ELF-1 (cell line): ENCODE measurements at regions not wholly inside any gene's neighbourhood (a gene's known extent, or its start where the extent isn't known, plus 50 kb on each side); places are given as distances from the start of the nearest gene placed in this dataset.
A peak's percentile ranks its signal among the peaks of the same experiment; 100 is the strongest.

Source experiments
- DNase-seq: peaks from one replicate; pipeline ENCODE4 v3.0.0-alpha.2; 2016; ENCODE audit warnings: low read depth, low spot score

DNA sequence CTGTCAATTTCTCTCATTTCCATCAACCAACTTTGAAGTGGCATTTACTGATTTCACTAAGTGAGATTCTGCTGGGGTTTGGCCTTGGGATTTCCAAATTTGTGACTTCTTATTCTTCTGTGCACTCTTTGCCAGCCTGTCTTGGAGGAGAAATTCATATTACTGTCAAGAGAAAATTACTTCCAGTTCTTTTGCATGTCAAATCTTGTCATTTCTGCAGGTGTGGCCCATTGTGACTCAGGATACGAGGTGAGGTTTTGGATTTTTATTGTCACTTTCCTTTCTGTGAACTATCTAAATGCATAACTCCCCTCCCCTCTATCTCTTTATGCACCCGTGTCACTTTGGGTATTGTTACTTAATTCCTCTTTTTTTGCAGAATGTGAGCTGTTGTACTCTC, 102.6 kb upstream of the GUCY1A1 start:
- DNase-seq: no peak

DNA sequence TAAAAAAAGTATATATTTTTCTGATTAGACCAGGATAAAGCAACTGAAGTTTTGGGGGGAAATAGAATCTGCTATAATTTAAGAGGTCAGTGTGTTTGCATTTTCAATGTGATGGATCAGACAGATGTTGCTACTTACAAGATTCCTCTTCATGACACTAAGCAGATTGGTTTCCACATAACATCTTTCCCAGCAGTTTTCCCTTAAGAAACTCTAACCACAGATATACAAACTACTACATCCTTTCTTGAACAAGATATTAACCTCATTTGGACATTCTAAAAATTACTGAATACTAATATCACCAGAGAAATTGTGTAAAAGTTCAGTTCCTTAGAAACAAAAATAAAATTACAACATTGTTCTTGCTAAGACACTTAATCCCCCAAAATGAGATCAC, 106.7 kb upstream of the GUCY1A1 start:
- no peak for DNase-seq

DNA sequence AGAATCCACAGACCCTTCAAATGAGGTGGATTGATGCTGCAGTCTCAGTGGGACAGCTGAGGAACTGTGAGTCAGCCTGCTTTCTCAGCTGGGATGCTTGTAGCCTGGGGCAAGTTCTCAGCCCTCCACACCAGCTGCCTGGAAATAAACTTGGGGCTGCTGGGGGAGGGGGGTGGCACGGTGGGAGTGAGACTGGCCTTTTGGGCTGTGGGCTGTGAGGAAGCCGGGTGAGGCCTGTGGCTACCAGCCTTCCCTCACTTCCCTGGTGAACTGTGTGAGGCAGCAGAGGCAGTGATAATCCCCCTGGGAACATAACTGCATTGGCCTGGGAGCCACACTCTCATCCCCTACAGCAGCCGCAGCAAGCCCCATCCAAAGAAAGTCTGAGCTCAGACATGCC, 114.5 kb upstream of the GUCY1A1 start:
- peak; percentile 77 for DNase-seq

DNA sequence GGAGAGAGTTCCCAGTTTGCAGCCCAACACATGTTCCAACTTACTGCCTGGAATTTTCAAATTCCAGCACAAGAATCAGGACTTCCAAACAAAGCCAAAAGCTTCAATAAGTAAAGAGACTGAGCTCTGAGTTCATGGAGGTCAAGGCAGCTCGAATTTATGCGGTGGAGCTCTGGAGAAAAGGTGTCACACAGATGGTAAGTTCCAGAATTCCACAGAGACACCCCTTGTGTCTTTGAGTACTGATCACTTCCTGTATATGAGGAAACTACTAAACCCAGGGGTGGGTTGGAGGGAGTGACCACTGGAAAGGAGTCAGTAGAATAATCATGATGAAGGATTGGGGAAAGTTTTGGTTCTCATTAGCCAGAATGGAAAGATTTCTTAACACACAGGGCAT, 118.5 kb upstream of the GUCY1A1 start:
- no peak for DNase-seq

DNA sequence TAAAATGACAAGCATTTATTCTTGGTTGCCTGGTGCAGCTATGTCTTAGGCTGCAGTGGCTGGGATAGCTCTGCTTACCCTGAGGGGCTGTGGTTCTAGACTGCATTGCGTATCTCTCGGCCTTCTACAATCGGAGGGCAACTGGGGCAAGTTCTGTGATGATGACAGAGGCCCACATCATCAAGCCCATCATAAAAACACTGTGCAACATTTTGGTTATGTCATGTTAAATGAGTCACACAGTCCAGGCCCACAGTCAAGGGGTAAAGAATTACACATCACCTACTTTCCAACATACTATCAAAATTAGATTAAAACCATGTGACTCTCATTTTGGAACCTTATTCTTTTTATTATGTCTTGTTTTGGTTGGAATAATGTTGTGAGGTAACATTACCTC, 120.2 kb upstream of the GUCY1A1 start:
- DNase-seq: no peak

DNA sequence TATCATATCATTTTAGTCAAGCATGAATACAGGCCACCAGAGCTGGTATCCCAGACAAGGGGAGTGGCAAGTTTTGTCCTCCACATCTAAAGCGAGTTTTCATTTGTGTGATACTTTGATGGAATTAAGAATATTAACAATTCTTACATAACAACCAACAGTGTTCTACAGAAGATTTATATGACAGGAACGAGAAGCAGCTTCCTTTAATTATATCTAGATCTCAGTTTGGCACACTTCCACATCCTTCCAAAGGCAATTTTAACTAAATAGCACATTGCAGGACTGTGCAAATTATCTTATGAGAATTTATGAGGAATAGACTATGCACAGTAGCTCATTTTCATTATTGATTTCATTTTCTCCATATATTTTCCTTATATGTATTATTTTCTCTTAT, 121.2 kb upstream of the GUCY1A1 start:
- no peak for DNase-seq

DNA sequence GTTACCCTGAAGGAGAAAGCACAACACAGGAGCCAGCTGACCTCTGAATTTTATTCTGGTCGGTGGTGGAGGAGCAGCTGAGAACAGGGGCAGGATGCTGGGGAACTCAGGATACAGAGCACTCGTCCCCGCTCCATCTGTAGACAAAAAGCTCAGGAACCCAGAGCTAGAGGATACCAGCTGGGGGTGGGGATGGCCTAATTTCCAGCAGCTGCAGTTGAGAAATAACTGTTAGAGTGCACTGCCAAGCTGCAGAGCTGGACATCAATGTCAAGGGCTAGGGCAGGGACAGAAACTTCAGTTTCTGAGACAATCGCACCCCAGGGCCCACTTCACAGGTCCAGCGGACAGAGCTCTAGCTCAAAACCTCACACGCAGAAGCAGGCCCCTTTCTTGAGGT, 122.1 kb upstream of the GUCY1A1 start:
- no peak for DNase-seq

DNA sequence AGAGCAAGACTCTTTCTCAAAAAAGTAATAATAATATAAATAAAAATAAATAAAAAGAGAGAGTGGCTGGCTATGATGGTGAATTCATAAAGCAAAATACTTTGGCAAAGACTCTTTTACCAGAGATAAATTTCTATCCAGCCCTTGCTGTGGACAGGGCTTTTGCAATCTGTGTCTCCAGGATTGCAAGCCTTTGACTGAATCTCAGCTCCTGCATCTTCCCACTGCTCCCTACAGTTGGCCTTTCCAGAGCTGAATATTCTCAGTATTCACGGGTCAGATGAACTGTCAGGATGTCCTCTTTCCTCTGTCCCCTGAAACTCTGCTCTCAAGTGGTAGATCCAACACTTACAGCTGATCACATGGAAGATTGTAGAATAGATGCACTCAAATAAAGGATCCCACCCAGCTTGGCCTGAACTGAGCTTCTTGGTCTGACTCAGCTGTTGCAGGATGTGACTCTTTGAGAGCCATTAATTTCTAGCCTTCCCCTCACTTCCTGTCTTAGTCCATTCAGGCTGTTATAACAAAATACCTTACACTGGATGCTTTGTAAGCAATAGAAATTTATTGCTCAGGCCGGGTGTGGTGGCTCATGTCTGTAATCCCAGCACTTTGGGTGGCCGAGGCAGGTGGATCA, 123.4 kb upstream of the GUCY1A1 start:
- DNase-seq: no peak

DNA sequence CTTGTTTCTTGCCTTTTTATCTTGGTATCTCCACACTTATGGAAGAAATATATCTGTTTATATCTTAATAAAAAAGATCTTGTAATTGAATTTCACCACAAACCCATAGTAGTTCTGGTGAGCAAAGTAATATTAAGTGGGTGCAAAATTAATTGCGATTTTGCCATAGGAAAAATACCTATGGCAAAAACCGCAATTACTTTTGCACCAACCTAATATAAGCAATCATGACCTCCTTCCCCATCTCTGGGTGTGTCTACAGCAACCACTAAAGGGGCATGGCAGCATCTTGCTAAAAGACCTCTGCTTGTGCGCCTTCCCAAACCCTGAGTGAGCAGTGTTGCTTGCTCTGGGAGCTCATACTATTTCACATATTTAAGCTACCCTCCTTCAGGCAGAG, 124.2 kb upstream of the GUCY1A1 start:
- DNase-seq: no peak

DNA sequence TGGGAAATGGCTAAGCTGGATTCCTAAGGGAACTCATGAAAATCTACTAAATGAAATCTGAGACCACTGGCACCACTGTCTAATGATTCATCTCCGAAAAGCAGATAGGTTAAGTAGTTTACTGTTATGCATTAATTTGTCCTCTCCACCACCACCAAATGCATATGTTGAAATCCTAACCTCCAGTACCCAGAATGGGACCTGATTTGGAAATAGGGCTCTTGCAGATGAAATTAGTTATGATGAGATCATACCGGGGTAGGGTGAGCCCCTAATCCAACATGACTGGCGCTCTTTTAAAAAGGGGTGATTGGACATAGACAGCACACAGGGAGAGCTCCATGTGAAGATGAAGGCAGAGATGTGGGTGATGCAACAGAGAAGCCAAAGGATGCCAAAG, 124.9 kb upstream of the GUCY1A1 start:
- DNase-seq: no peak

DNA sequence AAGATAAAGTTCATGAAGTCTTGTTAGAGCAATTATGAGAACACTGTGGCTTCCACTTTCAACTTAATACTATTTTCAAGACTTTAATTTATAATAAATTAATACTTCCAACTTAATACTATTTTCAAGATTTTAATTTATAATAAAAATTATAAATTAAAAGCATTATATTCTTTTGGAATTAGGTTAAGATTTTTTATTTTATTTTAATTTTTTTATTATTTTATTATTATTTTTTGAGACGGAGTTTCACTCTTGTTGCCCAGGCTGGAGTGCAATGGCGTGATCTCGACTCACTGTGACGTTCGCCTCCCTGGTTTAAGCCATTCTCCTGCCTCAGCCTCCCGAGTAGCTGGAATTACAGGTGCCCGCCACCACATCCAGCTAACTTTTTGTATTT, 126.0 kb upstream of the GUCY1A1 start:
- no peak for DNase-seq

DNA sequence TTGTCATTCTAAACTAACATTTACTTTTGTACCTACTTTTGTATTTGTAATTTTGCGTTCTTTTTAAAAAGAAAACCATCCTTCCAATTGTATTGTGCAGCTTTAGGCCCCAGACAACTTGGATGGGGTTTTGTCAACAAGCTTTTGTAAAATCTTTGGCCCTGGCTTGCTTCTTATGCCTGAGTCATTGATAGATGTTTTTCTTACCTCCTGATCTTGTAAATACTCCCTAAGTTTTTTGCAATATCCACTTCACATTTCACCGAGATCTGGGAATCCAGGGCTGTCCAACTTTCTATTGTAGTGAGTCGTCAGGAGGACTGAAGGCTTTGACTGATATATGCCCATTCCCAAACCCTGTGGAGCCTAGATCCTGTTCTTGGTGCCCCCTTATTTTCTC, 126.9 kb upstream of the GUCY1A1 start:
- no peak for DNase-seq

DNA sequence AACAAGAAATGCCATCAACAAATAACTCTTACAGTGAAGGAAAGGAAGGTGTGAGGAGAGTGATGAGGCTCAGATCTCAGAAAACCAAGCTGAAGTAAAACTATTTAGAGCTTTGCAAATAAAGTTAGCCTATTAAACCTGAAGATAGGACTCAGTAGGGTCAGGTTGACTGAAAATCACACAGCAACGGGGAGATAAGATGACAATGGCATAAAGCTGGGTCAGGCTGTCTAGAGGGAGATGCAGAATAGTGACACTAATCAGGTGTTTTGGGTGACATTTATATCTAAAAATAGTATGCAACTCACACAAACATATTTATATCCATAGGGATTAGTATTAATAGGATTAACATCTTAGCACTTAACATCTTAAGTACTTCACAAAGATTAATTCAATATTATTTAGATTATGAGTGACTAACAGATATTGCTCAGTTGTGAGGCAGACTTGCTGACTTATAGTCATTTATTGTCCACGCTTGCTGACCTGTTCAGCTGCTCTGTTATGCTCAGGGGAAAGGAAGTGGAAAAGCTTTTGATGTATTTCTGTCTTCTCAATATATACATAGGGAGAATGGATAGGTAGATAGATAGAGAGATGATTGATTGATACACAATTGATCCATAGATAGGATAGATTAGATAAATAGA, 130.7 kb upstream of the GUCY1A1 start:
- DNase-seq: no peak

DNA sequence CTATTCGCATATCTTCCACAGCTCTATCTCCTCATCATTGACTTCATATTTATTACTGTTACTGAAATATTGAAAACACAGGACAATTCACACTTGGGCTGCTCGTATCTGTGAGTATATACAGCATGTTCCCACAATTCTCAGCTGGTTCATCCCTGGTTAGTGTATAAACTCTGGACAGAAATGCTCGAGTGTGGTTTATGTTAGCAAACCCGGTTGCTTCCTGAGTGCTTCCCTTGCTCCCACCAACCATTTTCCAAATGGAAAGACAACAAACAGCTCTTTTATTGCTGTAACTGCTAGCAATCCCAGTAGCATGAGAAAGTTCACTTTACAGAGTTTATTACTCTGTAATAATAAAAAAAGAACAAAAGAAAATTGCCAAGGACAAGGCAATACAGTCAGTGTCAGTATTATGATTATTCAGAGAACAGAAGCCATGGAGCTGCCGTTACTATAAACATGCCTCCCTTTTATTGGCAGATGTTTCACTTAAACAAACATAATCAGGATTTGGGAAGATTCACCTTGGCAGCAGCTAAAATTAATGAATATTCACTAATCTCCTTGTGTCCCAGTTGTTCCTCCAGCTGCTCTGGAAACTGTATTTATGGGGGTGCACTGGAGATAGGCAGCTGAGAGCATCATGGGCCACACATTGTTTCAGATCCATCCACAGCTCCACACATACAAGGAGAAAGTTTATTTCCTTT, 134.1 kb upstream of the GUCY1A1 start:
- DNase-seq: no peak

DNA sequence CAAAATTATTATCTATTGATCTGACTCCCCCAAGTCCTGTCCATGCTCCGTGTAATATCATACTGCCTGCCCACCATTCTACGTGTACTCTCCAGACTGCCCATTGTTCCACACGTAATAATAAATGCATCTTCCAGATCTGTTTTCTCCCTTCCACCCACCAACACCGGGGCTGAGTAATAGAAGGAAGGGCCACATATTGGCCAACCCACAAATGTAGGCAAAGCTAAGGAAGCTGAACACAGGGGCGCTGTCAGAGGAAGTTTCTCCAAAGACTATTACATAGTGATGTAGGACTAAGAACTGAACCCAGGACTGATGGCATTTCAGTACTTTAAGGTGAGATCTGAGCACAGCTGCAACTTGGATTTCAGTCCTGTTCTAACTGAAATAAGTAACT, 135.8 kb upstream of the GUCY1A1 start:
- DNase-seq: no peak

DNA sequence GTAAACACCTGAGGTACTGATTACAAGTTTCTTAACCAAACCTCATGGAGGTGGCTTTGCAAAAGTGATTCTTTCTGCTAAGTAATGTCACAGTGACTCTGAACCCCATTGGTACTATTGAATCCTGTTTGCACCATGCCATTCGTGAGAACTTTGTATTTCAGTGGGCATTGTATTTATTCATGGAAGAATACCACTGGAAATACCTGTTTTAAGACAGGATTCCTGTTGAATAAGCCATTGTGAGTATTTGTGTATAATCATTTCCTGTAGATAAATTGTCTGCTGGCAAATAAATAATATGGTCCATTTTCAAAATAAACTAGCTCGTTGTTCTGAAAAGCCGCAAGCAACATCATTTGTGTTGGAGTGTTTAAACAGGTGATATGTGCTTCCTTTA, 136.4 kb upstream of the GUCY1A1 start:
- DNase-seq: no peak

DNA sequence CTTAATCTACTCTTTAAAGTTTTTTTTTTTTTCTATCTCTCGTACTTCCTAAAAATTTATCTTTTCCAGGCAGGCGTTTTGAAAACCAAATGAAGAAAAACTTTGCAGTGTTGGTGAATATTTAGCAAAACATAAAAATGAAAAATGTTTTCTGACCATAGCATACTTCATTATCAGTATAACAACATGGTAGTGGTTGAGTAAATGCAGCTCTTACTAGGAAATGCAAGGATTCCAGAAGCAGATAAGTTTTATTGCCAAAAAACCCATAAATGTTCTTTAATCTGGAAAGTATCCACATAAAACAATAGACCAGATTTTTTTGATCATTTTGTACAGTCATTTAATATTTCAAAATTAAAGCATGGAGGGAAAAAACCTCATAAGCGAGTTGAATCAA, 136.9 kb upstream of the GUCY1A1 start:
- no peak for DNase-seq

DNA sequence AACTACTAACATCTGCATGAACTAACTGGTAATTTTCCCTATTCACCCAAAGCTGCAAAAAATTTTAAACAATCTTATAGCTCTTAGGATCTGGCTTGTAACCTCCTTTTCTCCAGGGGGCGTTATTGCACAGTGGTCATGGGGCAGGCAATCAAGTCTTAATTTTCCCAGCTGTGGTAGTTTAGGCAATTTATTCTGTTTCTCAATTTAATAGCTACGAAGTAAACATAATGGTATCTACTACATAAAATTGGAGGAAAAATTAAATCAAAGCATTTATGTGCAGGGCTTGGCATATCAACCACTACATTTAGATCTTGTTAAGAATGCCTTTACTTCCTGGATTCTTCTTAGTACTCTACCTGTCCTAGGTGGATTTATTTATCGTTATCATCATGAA, 137.4 kb upstream of the GUCY1A1 start:
- no peak for DNase-seq

DNA sequence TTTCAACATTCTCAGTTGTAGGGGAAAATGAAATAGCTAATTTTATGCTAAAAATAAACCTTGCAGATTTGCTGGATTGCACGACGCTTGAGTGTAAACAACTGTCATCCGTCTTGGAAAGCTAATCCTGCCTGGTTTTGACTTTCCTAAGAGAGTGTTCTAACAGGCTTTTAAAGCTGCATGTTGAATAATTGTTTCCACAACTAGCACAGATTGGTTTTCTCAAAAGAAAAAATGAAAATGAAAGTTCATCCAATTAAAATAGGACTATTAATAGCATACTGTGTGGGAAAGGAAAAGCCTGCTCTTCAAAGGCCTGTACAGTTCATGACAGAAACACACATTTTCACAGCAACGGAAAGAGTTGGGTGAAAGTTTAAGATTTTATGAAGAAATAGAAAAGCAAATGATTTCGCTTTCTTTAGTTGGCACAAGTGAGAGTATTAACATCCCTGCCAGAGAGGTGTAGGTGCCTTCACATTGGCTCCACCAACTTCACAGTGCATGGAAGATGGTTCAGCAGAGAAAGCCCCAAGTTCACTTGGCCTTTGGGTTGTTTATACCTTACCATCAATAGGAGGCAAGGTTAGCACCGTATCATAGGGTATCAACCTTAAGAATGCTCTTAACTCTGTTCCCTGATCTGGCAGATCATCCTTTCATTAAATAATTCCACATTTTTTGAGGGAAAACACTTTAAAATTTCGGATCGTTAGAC, 140.0 kb upstream of the GUCY1A1 start:
- no peak for DNase-seq

DNA sequence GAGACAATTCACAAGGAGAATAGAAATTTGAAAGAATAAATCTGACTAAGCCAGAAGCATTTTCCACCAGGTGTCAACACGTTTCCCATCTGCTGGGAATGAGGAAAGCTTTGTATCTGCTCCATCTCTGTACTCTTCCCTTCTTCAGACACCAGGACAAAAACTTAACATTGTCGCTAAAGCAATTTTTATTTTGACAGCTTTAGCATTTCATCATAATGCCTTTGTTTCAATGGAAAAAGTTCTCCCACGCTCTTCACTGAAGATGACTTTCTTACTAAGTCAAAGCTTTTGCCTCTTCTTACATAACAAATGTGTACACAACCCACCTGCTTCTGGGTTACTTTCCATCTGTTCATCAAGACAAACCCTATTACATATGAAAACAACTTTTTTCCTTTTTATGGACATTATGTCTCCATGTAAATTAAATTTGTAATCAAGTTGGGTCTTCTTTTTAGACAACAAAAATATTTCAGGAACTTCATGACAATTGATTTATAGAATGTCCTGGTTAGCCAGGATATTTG, 141.7 kb upstream of the GUCY1A1 start:
- no peak for DNase-seq

DNA sequence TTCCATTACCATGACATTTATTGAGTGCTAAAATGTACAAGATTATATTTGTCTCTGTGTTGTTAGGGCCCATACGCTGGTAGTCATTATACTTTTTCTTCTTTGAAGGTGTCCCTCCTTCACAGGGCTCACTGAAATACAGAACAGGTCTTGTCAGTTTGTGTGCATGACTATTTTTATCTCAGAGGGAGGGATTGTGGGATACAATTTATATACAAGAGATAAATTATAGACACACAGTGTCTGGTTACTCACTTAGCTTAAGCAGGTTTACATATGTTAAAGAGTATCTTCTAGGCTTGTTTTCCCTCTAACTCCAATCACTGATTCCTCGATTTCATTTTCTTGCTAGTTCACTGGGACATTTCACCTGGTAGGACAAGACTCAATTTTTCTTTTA, 143.3 kb upstream of the GUCY1A1 start:
- DNase-seq: no peak

DNA sequence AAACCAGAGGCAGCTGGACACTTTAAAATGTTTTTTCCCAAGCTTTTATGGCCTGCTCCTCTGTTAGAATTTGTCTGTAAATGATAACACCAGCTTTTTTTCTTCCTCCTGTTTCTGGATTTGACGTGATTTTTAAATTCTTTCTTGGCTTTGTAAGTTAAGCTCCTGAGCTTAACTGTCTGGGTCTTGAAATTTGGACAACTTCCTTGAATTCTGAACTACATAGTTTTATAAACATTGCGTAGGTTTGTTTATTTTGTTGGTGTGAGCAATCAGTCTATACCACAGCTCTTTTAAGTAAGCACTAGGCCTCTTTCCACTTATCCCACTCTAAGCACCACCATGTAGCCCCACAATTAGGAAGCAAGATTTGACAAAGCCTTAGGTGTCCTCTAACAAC, 144.4 kb upstream of the GUCY1A1 start:
- no peak for DNase-seq
